PC-3 (cell line): ENCODE measurements at regions not wholly inside any gene's neighbourhood (a gene's known extent, or its start where the extent isn't known, plus 50 kb on each side); places are given as distances from the start of the nearest gene placed in this dataset.

Experiments used
- ATAC-seq: fragments of 200-7000 bp; cut with Tn5 transposase; 2 replicates; pipeline ENCODE4 v1.9.1; 2020; ENCODE audit warnings: mild to moderate bottlenecking, moderate library complexity
- BruUV-seq: library from RNA; stranded (reverse); fragments of 400-500 nt; replicated peaks from 2 replicates; lab custom pipeline; 2021; lab: Mats Ljungman, UMichigan
- CTCF ChIA-PET: fragments of 300-600 bp; sonication (Branson Sonifier 250); formaldehyde crosslinking; loops from one replicate; lab custom pipeline; 2022; ENCODE audit warnings: antibody characterized with exemption; lab: Charles Lee
- POLR2A ChIA-PET: fragments of 300-600 bp; sonication (Branson Sonifier 250); formaldehyde crosslinking; loops from one replicate; lab custom pipeline; 2022; ENCODE audit warnings: antibody characterized with exemption; ENCODE audit not compliant: unreplicated experiment; lab: Charles Lee
- DNase-seq: peaks from one replicate; pipeline ENCODE4 v3.0.0-alpha.2; 2015
- H2AFZ ChIP-seq: fragments of 300-600 bp; sonication (generic); 2 replicates; pipeline ENCODE4 v1.6.0; 2016; ENCODE audit warnings: antibody characterized with exemption, low read length
- H3F3A ChIP-seq: fragments of 300-600 bp; sonication (generic); one replicate; pipeline ENCODE4 v1.6.0; 2017; ENCODE audit warnings: antibody characterized with exemption, low read length, control low read depth, mild to moderate bottlenecking; ENCODE audit not compliant: unreplicated experiment
- H3K27ac ChIP-seq: fragments of 300-600 bp; sonication (generic); 2 replicates; pipeline ENCODE4 v1.5.1; 2016; ENCODE audit warnings: mild to moderate bottlenecking, low read length
- H3K27me3 ChIP-seq: fragments of 300-600 bp; sonication (generic); 2 replicates; pipeline ENCODE4 v1.6.1; 2016; ENCODE audit warnings: low read length, mixed read lengths
- H3K36me3 ChIP-seq: fragments of 300-600 bp; sonication (generic); 2 replicates; pipeline ENCODE4 v1.6.1; 2016; ENCODE audit warnings: low read depth, mixed run types, low read length, mixed read lengths
- H3K4me1 ChIP-seq: fragments of 300-600 bp; sonication (generic); 2 replicates; pipeline ENCODE4 v1.5.1; 2016; ENCODE audit warnings: low read length; ENCODE audit not compliant: insufficient read depth
- H3K4me2 ChIP-seq: fragments of 300-600 bp; sonication (generic); 2 replicates; pipeline ENCODE4 v1.6.0; 2016; ENCODE audit warnings: low read length
- H3K4me3 ChIP-seq: fragments of 300-600 bp; sonication (generic); 2 replicates; pipeline ENCODE4 v1.5.1; 2016; ENCODE audit warnings: mild to moderate bottlenecking, low read length, mixed read lengths
- H3K79me2 ChIP-seq: fragments of 300-600 bp; sonication (generic); 2 replicates; pipeline ENCODE4 v1.6.1; 2017; ENCODE audit warnings: low read length, mixed read lengths
- H3K9ac ChIP-seq: fragments of 300-600 bp; sonication (generic); 2 replicates; pipeline ENCODE4 v1.6.0; 2016; ENCODE audit warnings: mild to moderate bottlenecking, low read length
- H3K9me2 ChIP-seq: fragments of 300-600 bp; sonication (generic); replicated peaks from 2 replicates; pipeline ENCODE4 v1.6.1; 2016; ENCODE audit warnings: mixed run types, low read length, mixed read lengths
- H3K9me3 ChIP-seq: fragments of 300-600 bp; sonication (generic); 2 replicates; pipeline ENCODE4 v1.6.1; 2016; ENCODE audit warnings: low read length, mixed read lengths
- H4K20me1 ChIP-seq: fragments of 300-600 bp; sonication (generic); 2 replicates; pipeline ENCODE4 v1.6.1; 2016; ENCODE audit warnings: low read length, mixed read lengths
- EZH2 ChIP-seq: fragments of 300-600 bp; sonication (generic); IDR thresholded peaks from one replicate; pipeline ENCODE4 v1.6.1; 2017; ENCODE audit warnings: antibody characterized with exemption, mild to moderate bottlenecking, low read length; ENCODE audit not compliant: unreplicated experiment
- EZH2phosphoT487 ChIP-seq: fragments of 300-600 bp; sonication (generic); IDR thresholded peaks from 2 replicates; pipeline ENCODE4 v1.6.1; 2018; ENCODE audit warnings: mild to moderate bottlenecking, antibody characterized with exemption, low read length, borderline replicate concordance
- intact Hi-C: fragments of 100-400 bp; cut with micrococcal nuclease; formaldehyde crosslinking; loops from 2 replicates; pipeline ENCODE4 v1.9.0; 2023
- TF ChIP-seq, protein P1 (sequence below): fragments of 300-600 bp; sonication (generic); conservative IDR thresholded peaks from 2 replicates; pipeline ENCODE4 v1.5.1; 2017; ENCODE audit warnings: antibody characterized with exemption, low read depth, mild to moderate bottlenecking, low read length

DNA sequence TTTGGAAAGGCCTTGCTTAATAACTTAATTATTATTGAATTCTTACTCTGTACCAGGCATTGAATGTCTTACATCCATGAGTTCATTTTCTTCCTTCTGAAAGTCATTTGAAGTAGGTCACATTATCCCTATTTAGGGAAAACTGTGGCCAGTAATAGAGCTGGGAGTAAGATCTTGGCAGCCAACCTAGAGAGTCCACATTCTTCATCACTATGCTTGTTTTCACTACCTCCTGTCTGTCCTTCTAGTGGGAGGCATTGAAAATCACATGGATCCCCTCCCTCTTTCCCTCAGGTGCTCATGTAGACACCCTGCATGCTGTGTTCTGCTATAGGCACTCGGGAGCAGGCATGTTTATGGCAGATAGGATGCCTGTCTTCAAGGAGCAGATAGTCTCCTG, 154.9 kb downstream of the EBLN2 start:
- TF ChIP-seq EZH2phosphoT487 (no peak), EZH2 (no peak)
- TF ChIP-seq, protein P1, sequence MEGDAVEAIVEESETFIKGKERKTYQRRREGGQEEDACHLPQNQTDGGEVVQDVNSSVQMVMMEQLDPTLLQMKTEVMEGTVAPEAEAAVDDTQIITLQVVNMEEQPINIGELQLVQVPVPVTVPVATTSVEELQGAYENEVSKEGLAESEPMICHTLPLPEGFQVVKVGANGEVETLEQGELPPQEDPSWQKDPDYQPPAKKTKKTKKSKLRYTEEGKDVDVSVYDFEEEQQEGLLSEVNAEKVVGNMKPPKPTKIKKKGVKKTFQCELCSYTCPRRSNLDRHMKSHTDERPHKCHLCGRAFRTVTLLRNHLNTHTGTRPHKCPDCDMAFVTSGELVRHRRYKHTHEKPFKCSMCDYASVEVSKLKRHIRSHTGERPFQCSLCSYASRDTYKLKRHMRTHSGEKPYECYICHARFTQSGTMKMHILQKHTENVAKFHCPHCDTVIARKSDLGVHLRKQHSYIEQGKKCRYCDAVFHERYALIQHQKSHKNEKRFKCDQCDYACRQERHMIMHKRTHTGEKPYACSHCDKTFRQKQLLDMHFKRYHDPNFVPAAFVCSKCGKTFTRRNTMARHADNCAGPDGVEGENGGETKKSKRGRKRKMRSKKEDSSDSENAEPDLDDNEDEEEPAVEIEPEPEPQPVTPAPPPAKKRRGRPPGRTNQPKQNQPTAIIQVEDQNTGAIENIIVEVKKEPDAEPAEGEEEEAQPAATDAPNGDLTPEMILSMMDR, result no peak
- CTCF ChIA-PET, result no interaction called here
- POLR2A ChIA-PET, result no interaction called here

DNA sequence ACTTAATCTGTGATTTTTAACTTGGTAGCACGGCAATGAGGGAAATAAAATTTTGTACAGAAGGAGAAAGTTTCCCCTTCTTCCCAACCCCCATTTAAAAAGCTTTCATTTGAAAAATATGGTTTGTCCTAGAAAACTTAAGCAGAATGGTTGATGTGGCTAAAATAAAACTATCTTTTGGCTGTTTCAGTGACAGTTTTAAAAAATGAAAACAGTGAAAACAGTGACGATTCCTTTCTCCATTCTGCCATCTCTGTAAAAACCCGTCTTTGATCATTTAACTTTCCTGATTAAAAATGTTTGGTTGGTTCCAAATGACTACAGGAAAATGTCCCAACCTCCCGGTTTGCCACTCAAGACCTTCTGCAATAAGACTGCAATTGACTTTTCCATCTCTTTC, 160.7 kb downstream of the EBLN2 start:
- Histone ChIP-seq H3K9me2 (no peaks in the 10 kb centered on the region), H3K4me2 (no peak overlapping the region), H3K79me2 (no peaks in the 10 kb centered on the region), H3K4me1 (no peaks in the 10 kb centered on the region), H3K27me3 (peaks cover 72% of the 10 kb centered on the region), H3K9ac (no peak overlapping the region), H3F3A (no peaks in the 10 kb centered on the region), H2AFZ (no peak overlapping the region), H3K9me3 (no peaks in the 10 kb centered on the region), H4K20me1 (no peaks in the 10 kb centered on the region), H3K36me3 (no peaks in the 10 kb centered on the region), H3K4me3 (no peak overlapping the region), H3K27ac (no peak overlapping the region)
- no TSS peak for BruUV-seq
- ChIA-PET CTCF (no interaction called here), POLR2A (no interaction called here)
- no peak for ATAC-seq
- intact Hi-C loops, result no loop called here
- TF ChIP-seq, protein P1, result no peak
- TF ChIP-seq EZH2 (no peak), EZH2phosphoT487 (no peak)
- DNase-seq, result no peak

More for the DNA sequence above, 154.9 kb downstream of the EBLN2 start:
- Histone ChIP-seq H3K9me3 (no peaks in the 10 kb centered on the region), H3K9me2 (0 out of 2 replicates have a peak, but pooled peaks cover 4% of the 10 kb centered on the region), H3K9ac (no peak overlapping the region), H3K4me1 (no peaks in the 10 kb centered on the region), H3K27me3 (peaks cover 32% of the 10 kb centered on the region), H3K4me3 (no peak overlapping the region), H3K79me2 (no peaks in the 10 kb centered on the region), H2AFZ (no peak overlapping the region), H3K27ac (no peak overlapping the region), H3K4me2 (no peak overlapping the region), H3K36me3 (no peaks in the 10 kb centered on the region), H4K20me1 (no peaks in the 10 kb centered on the region), H3F3A (no peaks in the 10 kb centered on the region)
- BruUV-seq, result no TSS peak
- intact Hi-C loops, result no loop called here
- DNase-seq, result no peak
- no peak for ATAC-seq

DNA sequence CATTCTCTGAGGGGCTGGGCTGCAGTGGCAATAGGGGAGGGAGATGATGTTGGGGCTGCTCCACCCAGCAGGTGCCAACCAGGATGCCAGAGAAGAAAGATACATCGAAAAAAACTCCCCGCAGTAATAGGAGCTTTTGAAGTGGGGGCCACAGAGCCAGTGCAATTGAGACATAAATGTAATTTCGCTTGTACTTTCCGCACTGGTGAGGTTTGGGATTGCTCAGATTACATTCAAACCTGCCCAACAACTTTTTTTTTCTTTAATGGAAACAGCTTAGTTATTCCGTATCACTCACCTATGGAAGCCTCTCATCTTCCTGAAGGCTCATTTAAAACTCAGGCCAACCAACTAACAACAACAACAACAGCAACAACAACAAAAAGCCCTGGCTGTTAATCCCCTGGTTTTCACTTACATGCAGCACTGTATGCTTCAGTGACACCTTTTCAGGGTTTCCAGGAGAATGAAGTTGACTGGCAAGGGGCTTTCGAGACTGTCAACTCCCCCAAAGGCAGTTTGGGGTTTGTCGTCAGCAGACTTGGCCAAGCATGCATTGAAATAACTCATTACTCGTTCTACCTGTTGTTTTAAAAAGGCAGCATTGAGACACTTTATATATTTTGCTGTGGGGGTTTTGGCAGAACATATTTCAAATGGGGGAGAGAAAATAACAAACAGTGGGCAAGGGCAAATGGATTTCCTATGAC, 163.8 kb downstream of the EBLN2 start:
- H3K4me2 ChIP-seq, result no peak overlapping the region
- DNase-seq, result no peak
- no peak for TF ChIP-seq EZH2
- TF ChIP-seq, protein P1, result no peak
- no peak for TF ChIP-seq EZH2phosphoT487
- peaks cover 69% of the 10 kb centered on the region for H3K27me3 ChIP-seq
- BruUV-seq, result no TSS peak
- H3K9ac ChIP-seq, result no peak overlapping the region
- no peaks in the 10 kb centered on the region for H3K79me2 ChIP-seq
- no peak overlapping the region for H3K4me3 ChIP-seq
- no peaks in the 10 kb centered on the region for H3K36me3 ChIP-seq
- H3K27ac ChIP-seq, result no peak overlapping the region
- CTCF ChIA-PET, result no interaction called here
- H3K9me2 ChIP-seq, result no peaks in the 10 kb centered on the region
- no peak for ATAC-seq
- H3K4me1 ChIP-seq, result no peaks in the 10 kb centered on the region
- POLR2A ChIA-PET, result no interaction called here
- no peaks in the 10 kb centered on the region for H4K20me1 ChIP-seq
- H3F3A ChIP-seq, result no peaks in the 10 kb centered on the region
- intact Hi-C loops, result no loop called here
- H3K9me3 ChIP-seq, result no peaks in the 10 kb centered on the region
- no peak overlapping the region for H2AFZ ChIP-seq
